HT-29 (cell line): ENCODE measurements at regions not wholly inside any gene's neighbourhood (a gene's known extent, or its start where the extent isn't known, plus 50 kb on each side); places are given as distances from the start of the nearest gene placed in this dataset.
A peak's percentile ranks its signal among the peaks of the same experiment; 100 is the strongest.
"Not testable (repeated sequence)": the region's sequence is repeated elsewhere in the genome, so short reads cannot be mapped to it uniquely, and the experiment has no call there.

Experiments
- DNase-seq: peaks from one replicate; pipeline ENCODE4 v3.0.0-alpha.2; 2015; ENCODE audit warnings: low spot score

DNA sequence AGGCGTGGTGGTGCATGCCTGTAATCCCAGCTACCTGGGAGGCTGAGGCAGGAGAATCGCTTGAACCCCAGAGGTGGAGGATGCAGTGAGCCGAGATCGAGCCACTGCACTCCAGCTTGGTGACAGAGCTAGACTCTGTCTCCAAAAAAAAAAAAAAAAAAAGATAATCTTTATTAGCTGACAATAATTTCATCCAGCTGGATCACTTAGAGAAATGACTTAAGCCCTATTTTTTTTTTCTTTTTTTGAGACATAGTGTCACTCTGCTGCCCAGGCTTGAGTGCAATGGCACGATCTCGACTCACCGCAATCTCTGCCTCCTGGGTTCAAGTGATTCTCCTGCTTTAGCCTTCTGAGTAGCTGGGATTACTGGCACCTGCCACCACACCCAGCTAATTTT, 51.6 kb upstream of the MAP4K4 start:
- DNase-seq, result not testable (repeated sequence)

GRCh38 chr2:101644842-101645383, 52.6 kb upstream of the MAP4K4 start:
- DNase-seq, result no peak

- DNase-seq, result no peak
These were observed 54.4 kb upstream of the MAP4K4 start for GRCh38 chr2:101643004-101643524.

DNA sequence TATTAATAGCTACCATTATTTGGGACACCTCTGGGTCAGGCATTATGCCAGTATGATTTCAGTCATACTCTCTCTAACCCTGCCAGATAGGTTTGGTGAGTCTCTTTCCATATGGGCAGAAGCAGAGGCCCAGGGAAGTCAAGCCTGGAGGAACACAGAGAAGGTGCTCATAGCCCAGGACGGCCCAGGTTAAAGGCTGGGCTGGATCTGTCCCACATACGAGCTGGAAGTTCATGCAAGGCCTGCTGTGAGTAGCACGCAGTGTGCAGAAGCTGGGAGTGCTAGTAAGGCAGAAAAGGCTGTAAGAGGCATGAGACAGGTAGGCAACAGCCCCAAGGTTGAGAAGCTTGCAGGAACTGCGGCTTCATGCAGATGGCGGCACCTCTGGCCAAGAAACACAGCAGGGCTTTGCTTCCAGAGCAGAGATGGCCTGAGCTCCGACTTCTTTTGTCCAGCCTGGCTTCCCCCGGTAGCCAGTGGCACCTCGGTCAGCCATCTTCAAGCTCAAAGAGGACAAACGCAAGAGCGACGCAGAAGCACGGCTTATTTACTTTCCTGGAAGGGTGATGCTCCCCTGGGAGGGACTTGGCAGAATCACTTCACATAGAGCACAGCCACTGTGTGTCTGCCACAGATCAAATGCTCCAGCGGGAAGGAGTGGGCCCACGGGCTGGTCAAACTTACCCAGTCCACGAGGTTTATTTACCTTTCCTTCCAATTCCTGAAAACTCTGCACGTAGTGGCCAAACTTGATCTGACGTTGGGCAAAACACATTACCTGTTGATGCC, 58.5 kb upstream of the MAP4K4 start:
- no peak for DNase-seq

- no peak for DNase-seq
These were observed 59.3 kb upstream of the MAP4K4 start for GRCh38 chr2:101638181-101638711.

DNA sequence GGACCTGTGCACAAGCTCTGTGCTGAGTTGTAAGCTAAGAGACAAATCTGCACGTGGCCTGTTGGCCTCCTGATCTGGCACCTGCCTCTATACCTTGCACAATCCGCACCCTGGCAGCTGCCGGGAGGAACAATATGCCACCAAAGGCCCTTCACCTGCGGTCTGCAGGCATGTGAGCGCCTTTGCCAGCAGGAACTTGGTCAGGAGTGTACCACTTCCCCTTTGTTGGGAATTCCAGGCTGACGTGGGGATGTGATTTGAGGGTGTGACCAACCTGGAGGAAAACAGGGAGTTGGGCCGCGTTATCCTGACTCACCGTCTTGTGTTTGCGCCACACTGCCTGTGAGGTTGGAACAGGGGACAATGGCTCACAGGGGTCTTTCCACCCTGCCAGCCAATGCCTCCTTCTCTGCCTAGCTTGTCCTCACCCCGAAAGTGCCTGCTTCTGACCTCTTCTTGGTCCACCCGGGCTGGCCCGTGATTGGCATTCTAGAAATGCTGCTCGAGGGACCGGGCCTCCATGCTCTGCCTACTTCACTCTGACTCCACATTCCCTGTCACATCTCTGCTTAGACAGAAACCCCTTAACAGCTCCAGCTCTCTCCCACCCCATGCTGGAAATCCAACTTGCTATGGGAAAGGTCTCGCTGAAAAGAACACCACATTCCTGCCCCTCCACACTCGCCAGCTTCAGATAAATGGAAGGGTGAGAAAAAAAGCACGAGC, 67.1 kb upstream of the MAP4K4 start:
- peak; percentile 54 for DNase-seq

- DNase-seq, result no peak
These were observed 69.5 kb upstream of the MAP4K4 start for GRCh38 chr2:101628030-101628392.

- no peak for DNase-seq
These were observed 70.0 kb upstream of the MAP4K4 start for GRCh38 chr2:101627285-101628029.

DNA sequence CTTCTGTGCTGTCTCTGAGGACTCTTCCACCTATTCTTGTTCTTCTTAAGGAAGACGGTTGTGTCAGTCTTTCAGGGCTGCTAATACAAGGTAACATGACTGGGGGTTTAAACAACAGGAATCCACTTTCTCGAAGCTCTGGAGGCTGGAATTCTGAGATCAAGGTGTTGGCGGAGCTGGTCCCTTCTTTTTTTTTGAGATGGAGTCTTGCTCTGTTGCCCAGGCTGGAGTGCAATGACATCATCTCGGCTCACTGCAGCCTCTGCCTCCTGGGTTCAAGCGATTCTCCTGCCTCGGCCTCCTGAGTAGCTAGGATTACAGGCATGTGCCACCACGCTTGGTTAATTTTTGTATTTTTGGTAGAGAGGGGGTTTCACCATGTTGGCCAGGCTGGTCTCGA, 71.7 kb upstream of the MAP4K4 start:
- not testable (repeated sequence) for DNase-seq

DNA sequence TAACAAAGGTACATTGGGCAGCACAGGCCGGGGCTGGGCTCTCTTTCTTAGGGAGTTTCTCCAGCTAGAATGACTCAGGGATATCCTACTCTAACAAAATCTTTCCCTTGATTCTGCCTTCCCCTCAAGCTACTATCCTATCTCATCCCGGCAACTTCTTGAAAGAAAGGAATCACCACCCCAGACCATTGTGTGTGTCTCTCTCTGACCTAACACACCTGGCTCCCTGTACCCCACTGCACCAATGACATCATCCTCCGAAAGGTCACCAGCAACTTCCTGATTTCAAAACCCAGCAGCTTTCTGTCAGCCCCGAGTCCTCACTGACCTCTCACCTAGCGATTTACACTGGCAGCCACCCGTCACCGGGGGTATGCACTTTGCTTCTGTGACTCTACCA, 72.1 kb upstream of the MAP4K4 start:
- DNase-seq, result peak; percentile 11

GRCh38 chr2:101624706-101625332, 72.7 kb upstream of the MAP4K4 start:
- no peak for DNase-seq

GRCh38 chr2:101623031-101623521, 74.4 kb upstream of the MAP4K4 start:
- DNase-seq, result no peak

DNA sequence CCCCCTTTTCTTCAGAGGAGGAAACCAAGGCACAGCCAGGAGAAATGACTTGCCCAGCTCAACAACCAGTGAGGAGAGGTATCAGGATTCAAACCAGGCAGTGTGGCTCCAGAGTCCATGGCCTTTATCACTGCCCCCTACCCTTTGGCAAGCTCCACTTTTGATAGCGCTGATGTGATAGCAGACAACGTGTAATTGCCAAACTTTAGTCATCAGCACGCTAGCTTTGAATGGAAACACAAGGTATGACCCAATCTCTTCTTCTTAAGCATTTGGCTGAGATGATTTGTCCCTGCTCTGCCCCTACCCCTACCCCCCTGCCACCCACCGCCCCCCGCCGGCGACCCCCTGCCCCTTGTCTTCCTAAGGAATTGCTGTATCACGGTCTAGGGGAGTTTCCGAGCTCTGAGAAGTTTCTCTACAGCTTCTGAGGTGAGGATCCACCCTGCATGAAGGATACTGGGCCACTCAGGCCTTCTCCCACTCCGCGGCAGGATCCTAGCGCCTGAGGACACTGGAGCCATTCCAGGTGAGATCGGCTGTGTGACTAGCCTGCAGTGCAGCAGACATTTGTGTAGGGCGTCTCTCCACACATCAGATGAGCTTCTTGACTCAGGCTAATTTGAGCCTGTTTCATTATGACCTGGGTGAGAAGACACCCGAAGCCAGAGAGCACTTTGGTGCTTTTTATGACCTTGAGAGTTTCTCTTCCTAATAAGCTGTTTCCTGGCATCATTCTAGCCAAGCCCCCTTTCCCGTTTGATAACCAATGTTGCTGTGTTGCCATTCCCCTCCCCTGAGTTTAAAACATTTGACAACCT, 75.1 kb upstream of the MAP4K4 start:
- DNase-seq, result no peak

- peak; percentile 44 for DNase-seq
These were observed 78.3 kb upstream of the MAP4K4 start for GRCh38 chr2:101619191-101619591.

DNA sequence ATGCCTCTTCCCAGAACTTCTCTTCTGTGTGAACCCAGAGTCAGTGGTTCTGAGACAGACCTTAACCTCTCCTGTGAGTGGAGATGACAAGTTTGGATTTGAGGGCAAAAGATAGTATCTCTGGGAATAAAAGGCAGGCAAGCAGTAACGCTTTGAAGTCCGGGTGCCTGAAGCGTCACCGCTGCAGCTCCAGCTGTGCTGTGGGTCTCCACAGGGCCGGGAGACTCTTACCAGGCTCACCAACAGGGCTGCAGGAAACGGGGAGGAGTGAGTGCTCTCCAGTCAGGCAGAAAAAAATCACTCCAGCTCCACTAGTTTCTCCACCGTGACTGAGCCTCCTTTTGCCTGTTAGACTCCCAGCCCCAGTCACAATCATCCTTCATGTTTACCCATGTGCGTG, 79.7 kb upstream of the MAP4K4 start:
- no peak for DNase-seq

DNA sequence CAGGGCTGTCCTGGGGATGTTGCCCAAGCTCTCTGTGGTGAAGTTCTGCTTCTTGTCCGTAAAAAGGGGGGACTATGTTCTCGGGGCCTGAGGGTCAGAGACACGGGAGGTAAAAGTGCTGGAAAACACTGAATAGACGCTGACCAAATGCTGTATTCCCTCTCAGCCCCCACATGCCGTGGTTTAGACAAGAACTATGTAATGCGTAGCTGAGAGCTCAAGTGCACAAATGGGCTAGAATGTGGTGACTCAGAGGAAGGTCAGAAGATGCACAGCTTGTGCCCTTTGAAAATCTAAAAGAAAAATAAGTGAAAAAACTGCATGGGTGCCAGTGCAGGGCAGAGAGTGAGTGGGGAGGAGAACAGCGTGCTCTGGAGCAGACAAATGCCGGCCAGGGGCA, 80.3 kb upstream of the MAP4K4 start:
- no peak for DNase-seq

DNA sequence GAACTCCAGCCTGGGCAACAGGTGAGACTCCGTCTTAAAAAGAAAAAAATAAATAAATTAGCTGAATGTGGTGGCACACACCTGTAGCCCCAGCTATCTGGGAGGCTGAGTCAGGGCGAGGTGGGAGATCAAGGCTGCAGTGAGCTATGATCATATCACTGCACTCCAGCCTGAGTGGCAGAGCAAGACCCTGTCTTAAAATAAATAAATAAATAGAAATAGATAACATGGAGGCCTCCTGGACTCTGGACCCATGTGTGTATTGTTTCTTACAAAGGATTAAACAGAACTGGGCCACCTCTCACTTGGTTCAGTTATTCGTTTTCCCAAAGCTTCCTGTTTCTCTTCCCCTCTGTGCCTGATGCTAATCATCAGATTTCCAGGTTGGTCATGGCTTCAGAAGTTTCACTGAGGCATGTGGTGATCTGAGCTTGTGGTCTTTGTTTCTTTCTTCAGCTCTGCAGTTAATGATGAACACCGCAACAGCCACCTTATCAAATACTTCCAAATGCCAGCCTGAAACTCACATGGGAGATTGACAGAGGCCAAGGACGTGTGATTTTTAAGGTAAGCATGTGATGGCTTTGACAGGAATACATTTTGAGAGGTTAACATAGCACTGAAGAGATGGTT, 83.3 kb upstream of the MAP4K4 start:
- DNase-seq, result no peak

GRCh38 chr2:101613056-101613704, 84.3 kb upstream of the MAP4K4 start:
- no peak for DNase-seq

DNA sequence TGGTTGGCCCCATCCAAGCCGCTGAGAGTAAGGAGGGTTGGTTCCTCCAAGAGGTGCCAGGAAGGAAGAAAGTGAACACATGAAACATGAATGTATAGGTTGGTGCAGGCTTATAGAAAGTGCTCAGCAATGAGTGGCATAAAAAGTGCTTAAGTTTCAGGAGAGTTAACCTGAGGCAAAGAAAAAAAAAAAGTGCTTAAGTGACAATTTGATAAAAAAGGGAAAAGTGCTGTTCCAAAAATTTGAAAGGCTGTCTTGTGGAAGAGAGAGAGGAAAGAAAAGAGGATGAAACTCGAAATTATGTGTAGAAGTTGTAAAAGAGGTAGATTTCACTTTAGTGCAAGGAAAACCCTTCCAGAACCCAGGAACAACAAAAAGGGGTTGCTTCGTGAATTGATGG, 85.5 kb upstream of the MAP4K4 start:
- no peak for DNase-seq
